ENCODE measurements at regions not wholly inside any gene's neighbourhood (a gene's known extent, or its start where the extent isn't known, plus 50 kb on each side); places are given as distances from the start of the nearest gene placed in this dataset.

DNA sequence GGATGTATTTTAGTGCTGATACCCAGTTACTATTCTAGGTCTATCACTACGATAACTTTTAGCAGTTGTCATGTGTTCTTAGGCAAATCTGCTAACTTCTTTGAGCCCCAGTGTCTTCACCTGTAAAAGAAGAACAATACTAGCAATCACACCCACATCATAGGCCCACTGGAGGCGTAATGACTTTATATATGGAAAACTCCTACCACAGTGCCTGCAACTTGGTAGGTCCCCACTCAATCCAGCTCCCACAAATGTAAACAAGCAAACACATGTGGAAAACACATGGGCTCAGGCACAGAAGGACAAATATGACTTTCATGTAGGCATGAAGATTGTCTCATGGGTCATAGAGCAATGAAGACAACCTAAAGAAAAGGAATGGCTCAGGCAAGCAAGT is 115.8 kb downstream of the TBX19 start:
- Histone ChIP-seq H4K8ac (ENCODE audit: low read depth in 2 of 2, low read length in 2 of 2) (no peak overlapping the region), H3K9ac (ENCODE audit: low read depth, low read length) (no peak overlapping the region), H3K79me1 (ENCODE audit: low read depth in 1 of 2, low read length in 2 of 2) (no peaks in the 10 kb centered on the region), H2AFZ (replicated peaks; ENCODE audit: low read length, poor library complexity) (no peak overlapping the region), H3K9me1 (ENCODE audit: insufficient read depth, low read length) (no peaks in the 10 kb centered on the region), H3K27me3 (ENCODE audit: control insufficient read depth, insufficient read depth, low read length) (peaks cover 4% of the 10 kb centered on the region), H3K36me3 (ENCODE audit: control insufficient read depth, insufficient read depth, low read length) (no peaks in the 10 kb centered on the region), H3K4me2 (ENCODE audit: low read depth, low read length) (no peak overlapping the region), H4K20me1 (ENCODE audit: insufficient read depth, low read length) (no peaks in the 10 kb centered on the region), H2BK5ac (ENCODE audit: low read depth, low read length, poor library complexity, severe bottlenecking) (no peak overlapping the region), H2BK20ac (ENCODE audit: low read depth, low read length) (no peak overlapping the region), H3K4me3 (ENCODE audit: insufficient read depth, low read depth, low read length) (no peak overlapping the region), H3K4me1 (ENCODE audit: control insufficient read depth, insufficient read depth, low read length) (no peaks in the 10 kb centered on the region), H3K27ac (ENCODE audit: insufficient read depth, low read length) (no peak overlapping the region), H2BK15ac (ENCODE audit: low read depth, low read length) (no peak overlapping the region), H3K14ac (replicated peaks; ENCODE audit: low read depth, low read length) (no peak overlapping the region), H3K9me3 (ENCODE audit: control insufficient read depth, insufficient read depth, low read length) (no peaks in the 10 kb centered on the region), H3K23ac (ENCODE audit: low read depth, low read length) (no peak overlapping the region), H4K91ac (ENCODE audit: insufficient read depth, low read depth, low read length) (no peak overlapping the region), H2AK9ac (replicated peaks; ENCODE audit: low read depth, low read length, poor library complexity) (no peak overlapping the region), H3K56ac (ENCODE audit: extremely low read depth, insufficient read depth, low read length) (no peak overlapping the region), H4K5ac (ENCODE audit: low read depth, low read length) (no peak overlapping the region), H2BK120ac (ENCODE audit: low read depth, low read length) (no peak overlapping the region), H3K4ac (ENCODE audit: low read depth, low read length) (no peak overlapping the region), H2AK5ac (ENCODE audit: low read depth, low read length) (no peak overlapping the region), H3K18ac (ENCODE audit: low read depth, low read length) (no peak overlapping the region)
- intact Hi-C loops (cut with micrococcal nuclease) (no loop called here), in situ Hi-C loops (cut with MboI; ENCODE audit: low sequenced_read_pairs) (no loop called here), dilution Hi-C loops (cut with HindIII; ENCODE audit: low sequenced_read_pairs, unreplicated experiment) (no loop called here)
- ATAC-seq (ENCODE audit: low read depth) (no peak), DNase-seq (no peak)
- WGBS, 2 experiments (ENCODE audit: extremely low coverage in 2 of 2, insufficient read length in 1 of 2) = no CpG with 5 or more reads among the region's 2 CpGs
- CTCF ChIA-PET = no interaction called here
- no TSS peak for BruUV-seq (replicated peaks)
- TF ChIP-seq NFE2L2 (IDR thresholded peaks at IDR 0.05; ENCODE audit: low read depth, low read length) (no peak), CEBPB (IDR thresholded peaks at IDR 0.05; ENCODE audit: low read depth, low read length) (no peak), CHD1 (IDR thresholded peaks at IDR 0.05; ENCODE audit: low read depth, low read length) (no peak), RCOR1 (IDR thresholded peaks at IDR 0.05; ENCODE audit: insufficient replicate concordance, low read length) (no peak), MAFK (IDR thresholded peaks at IDR 0.05; ENCODE audit: low read depth, low read length) (no peak), MAZ (IDR thresholded peaks at IDR 0.05; ENCODE audit: borderline replicate concordance, low read depth, low read length) (no peak), RAD21 (IDR thresholded peaks at IDR 0.05; ENCODE audit: low read length) (no peak), POLR2A (IDR thresholded peaks at IDR 0.05; ENCODE audit: low read depth, low read length) (no peak)
- TF ChIP-seq, protein P1, sequence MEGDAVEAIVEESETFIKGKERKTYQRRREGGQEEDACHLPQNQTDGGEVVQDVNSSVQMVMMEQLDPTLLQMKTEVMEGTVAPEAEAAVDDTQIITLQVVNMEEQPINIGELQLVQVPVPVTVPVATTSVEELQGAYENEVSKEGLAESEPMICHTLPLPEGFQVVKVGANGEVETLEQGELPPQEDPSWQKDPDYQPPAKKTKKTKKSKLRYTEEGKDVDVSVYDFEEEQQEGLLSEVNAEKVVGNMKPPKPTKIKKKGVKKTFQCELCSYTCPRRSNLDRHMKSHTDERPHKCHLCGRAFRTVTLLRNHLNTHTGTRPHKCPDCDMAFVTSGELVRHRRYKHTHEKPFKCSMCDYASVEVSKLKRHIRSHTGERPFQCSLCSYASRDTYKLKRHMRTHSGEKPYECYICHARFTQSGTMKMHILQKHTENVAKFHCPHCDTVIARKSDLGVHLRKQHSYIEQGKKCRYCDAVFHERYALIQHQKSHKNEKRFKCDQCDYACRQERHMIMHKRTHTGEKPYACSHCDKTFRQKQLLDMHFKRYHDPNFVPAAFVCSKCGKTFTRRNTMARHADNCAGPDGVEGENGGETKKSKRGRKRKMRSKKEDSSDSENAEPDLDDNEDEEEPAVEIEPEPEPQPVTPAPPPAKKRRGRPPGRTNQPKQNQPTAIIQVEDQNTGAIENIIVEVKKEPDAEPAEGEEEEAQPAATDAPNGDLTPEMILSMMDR (conservative IDR thresholded peaks at IDR 0.05; ENCODE audit: low read depth, low read length) = no peak
- TF ChIP-seq, protein P2, sequence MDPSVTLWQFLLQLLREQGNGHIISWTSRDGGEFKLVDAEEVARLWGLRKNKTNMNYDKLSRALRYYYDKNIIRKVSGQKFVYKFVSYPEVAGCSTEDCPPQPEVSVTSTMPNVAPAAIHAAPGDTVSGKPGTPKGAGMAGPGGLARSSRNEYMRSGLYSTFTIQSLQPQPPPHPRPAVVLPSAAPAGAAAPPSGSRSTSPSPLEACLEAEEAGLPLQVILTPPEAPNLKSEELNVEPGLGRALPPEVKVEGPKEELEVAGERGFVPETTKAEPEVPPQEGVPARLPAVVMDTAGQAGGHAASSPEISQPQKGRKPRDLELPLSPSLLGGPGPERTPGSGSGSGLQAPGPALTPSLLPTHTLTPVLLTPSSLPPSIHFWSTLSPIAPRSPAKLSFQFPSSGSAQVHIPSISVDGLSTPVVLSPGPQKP (IDR thresholded peaks at IDR 0.05; ENCODE audit: borderline replicate concordance, low read depth, low read length) = no peak
- POLR2A ChIA-PET (ENCODE audit: unreplicated experiment) = no interaction called here
